GM21528 (cell line): ENCODE measurements at regions not wholly inside any gene's neighbourhood (a gene's known extent, or its start where the extent isn't known, plus 50 kb on each side); places are given as distances from the start of the nearest gene placed in this dataset.
"Not testable (repeated sequence)": the region's sequence is repeated elsewhere in the genome, so short reads cannot be mapped to it uniquely, and the experiment has no call there.

Source experiments
- ATAC-seq: cut with Tn5 transposase; IDR thresholded peaks from one replicate; pipeline ENCODE4 v1.9.1; 2021; ENCODE audit warnings: mild to moderate bottlenecking, moderate library complexity; ENCODE audit not compliant: unreplicated experiment, low FRiP score

- no peak for ATAC-seq
Measured at GRCh38 chr1:143651350-143651992, 320.3 kb downstream of the FAM72C start.

GRCh38 chr1:143644035-143644434 is 327.8 kb downstream of the FAM72C start:
- ATAC-seq: not testable (repeated sequence)

GRCh38 chr1:143643148-143643885 is 328.5 kb downstream of the FAM72C start:
- ATAC-seq: no peak

GRCh38 chr1:143625886-143626285 is 345.9 kb downstream of the FAM72C start:
- ATAC-seq: no peak

- ATAC-seq: no peak
Measured at GRCh38 chr1:143619851-143620250, 351.9 kb downstream of the FAM72C start.

- no peak for ATAC-seq
Measured at GRCh38 chr1:143611159-143611558, 360.6 kb downstream of the FAM72C start.

GRCh38 chr1:143610196-143610595 is 361.6 kb downstream of the FAM72C start:
- no peak for ATAC-seq

- no peak for ATAC-seq
Measured at GRCh38 chr1:143604887-143605286, 366.9 kb downstream of the FAM72C start.

GRCh38 chr1:143584508-143584907 is 387.3 kb downstream of the FAM72C start:
- ATAC-seq: no peak

- no peak for ATAC-seq
Measured at GRCh38 chr1:143574891-143575520, 396.8 kb downstream of the FAM72C start.

GRCh38 chr1:143572661-143573060 is 399.1 kb downstream of the FAM72C start:
- not testable (repeated sequence) for ATAC-seq

GRCh38 chr1:143563761-143564160 is 408.0 kb downstream of the FAM72C start:
- ATAC-seq: not testable (repeated sequence)

- no peak for ATAC-seq
Measured at GRCh38 chr1:143553627-143554026, 418.2 kb downstream of the FAM72C start.

GRCh38 chr1:143504703-143505102 is 467.1 kb downstream of the FAM72C start:
- not testable (repeated sequence) for ATAC-seq

- not testable (repeated sequence) for ATAC-seq
Measured at GRCh38 chr1:143504080-143504479, 467.7 kb downstream of the FAM72C start.

- not testable (repeated sequence) for ATAC-seq
Measured at GRCh38 chr1:143503048-143503447, 468.7 kb downstream of the FAM72C start.

GRCh38 chr1:143502038-143502437 is 469.7 kb downstream of the FAM72C start:
- not testable (repeated sequence) for ATAC-seq

GRCh38 chr1:143498059-143498749 is 473.6 kb downstream of the FAM72C start:
- ATAC-seq: not testable (repeated sequence)

- ATAC-seq: no peak
Measured at GRCh38 chr1:143497374-143497747, 474.4 kb downstream of the FAM72C start.

GRCh38 chr1:143496526-143497373 is 475.0 kb downstream of the FAM72C start:
- ATAC-seq: not testable (repeated sequence)
